ENCODE measurements at regions not wholly inside any gene's neighbourhood (a gene's known extent, or its start where the extent isn't known, plus 50 kb on each side); places are given as distances from the start of the nearest gene placed in this dataset.

- no peak for TF ChIP-seq CTCF (IDR thresholded peaks at IDR 0.05)
- ATAC-seq = no peak
- H3K4me3 ChIP-seq = no peak overlapping the region
- intact Hi-C loops (cut with DNase I, micrococcal nuclease) = no loop called here
- no peaks in the 10 kb centered on the region for H3K36me3 ChIP-seq (ENCODE audit: low read depth)
- no peak for DNase-seq
- no peaks in the 10 kb centered on the region for H3K4me1 ChIP-seq (ENCODE audit: low read depth)
- H3K9me3 ChIP-seq = peaks cover 13% of the 10 kb centered on the region
Measured at GRCh38 chr7:109763611-109764010, 1193.9 kb downstream of the DNAJB9 start.

- intact Hi-C loops (cut with DNase I, micrococcal nuclease) = no loop called here
- ATAC-seq (no peak), DNase-seq (no peak)
- Histone ChIP-seq H3K9me3 (peaks cover 30% of the 10 kb centered on the region), H3K4me3 (no peak overlapping the region), H3K36me3 (ENCODE audit: low read depth) (no peaks in the 10 kb centered on the region), H3K4me1 (ENCODE audit: low read depth) (no peaks in the 10 kb centered on the region)
- TF ChIP-seq CTCF (IDR thresholded peaks at IDR 0.05) = no peak
Measured at GRCh38 chr7:109772161-109772560, 1202.5 kb downstream of the DNAJB9 start.

GRCh38 chr7:109782806-109783205 is 1213.1 kb downstream of the DNAJB9 start:
- DNase-seq (no peak), ATAC-seq (no peak)
- Histone ChIP-seq H3K9me3 (peaks cover 24% of the 10 kb centered on the region), H3K4me3 (no peak overlapping the region), H3K36me3 (ENCODE audit: low read depth) (no peaks in the 10 kb centered on the region), H3K4me1 (ENCODE audit: low read depth) (no peaks in the 10 kb centered on the region)
- intact Hi-C loops (cut with DNase I, micrococcal nuclease) = no loop called here
- no peak for TF ChIP-seq CTCF (IDR thresholded peaks at IDR 0.05)

- intact Hi-C loops (cut with DNase I, micrococcal nuclease) = no loop called here
- TF ChIP-seq CTCF (IDR thresholded peaks at IDR 0.05) = no peak
- ATAC-seq = no peak
- H3K4me3 ChIP-seq = no peak overlapping the region
- DNase-seq = no peak
- no peaks in the 10 kb centered on the region for H3K4me1 ChIP-seq (ENCODE audit: low read depth)
- peaks cover 2% of the 10 kb centered on the region for H3K9me3 ChIP-seq
- no peaks in the 10 kb centered on the region for H3K36me3 ChIP-seq (ENCODE audit: low read depth)
Measured at GRCh38 chr7:109806548-109806947, 1236.9 kb downstream of the DNAJB9 start.

GRCh38 chr7:109821156-109821555 is 1251.5 kb downstream of the DNAJB9 start:
- peaks cover 11% of the 10 kb centered on the region for H3K9me3 ChIP-seq
- intact Hi-C loops (cut with DNase I, micrococcal nuclease) = no loop called here
- no peak overlapping the region for H3K4me3 ChIP-seq
- H3K4me1 ChIP-seq (ENCODE audit: low read depth) = no peaks in the 10 kb centered on the region
- TF ChIP-seq CTCF (IDR thresholded peaks at IDR 0.05) = no peak
- H3K36me3 ChIP-seq (ENCODE audit: low read depth) = no peaks in the 10 kb centered on the region
- no peak for ATAC-seq
- no peak for DNase-seq

- intact Hi-C loops (cut with DNase I, micrococcal nuclease) = no loop called here
- no peaks in the 10 kb centered on the region for H3K9me3 ChIP-seq
- TF ChIP-seq CTCF (IDR thresholded peaks at IDR 0.05) = no peak
- H3K4me1 ChIP-seq (ENCODE audit: low read depth) = no peaks in the 10 kb centered on the region
- DNase-seq = no peak
- ATAC-seq = no peak
- H3K36me3 ChIP-seq (ENCODE audit: low read depth) = no peaks in the 10 kb centered on the region
- H3K4me3 ChIP-seq = no peak overlapping the region
Measured at GRCh38 chr7:109834851-109835250, 1256.1 kb upstream of the LRRN3 start.
